H1 (cell line): ENCODE measurements at regions not wholly inside any gene's neighbourhood (a gene's known extent, or its start where the extent isn't known, plus 50 kb on each side); places are given as distances from the start of the nearest gene placed in this dataset.

ENCODE experiments used
- CTCF ChIA-PET: fragments of 300-600 bp; sonication (Branson Sonifier 250); formaldehyde crosslinking; loops from one replicate; lab custom pipeline; 2021; ENCODE audit not compliant: partially characterized antibody; lab: Charles Lee
- POLR2A ChIA-PET: fragments of 300-600 bp; sonication (Branson Sonifier 250); formaldehyde crosslinking; loops from one replicate; lab custom pipeline; 2021; ENCODE audit warnings: inconsistent platforms; ENCODE audit not compliant: partially characterized antibody; lab: Charles Lee
- DNase-seq, 2 experiments: peaks; one replicate each; pipeline versions ENCODE4 v3.0.0 to v3.0.0-alpha.2; 2010 to 2022; ENCODE audit warnings: low spot score in 2 of 2, low read depth in 1 of 2, mixed read lengths in 1 of 2
- FAIRE-seq: peaks from 2 replicates; lab custom pipeline; 2011; peaks lifted over from hg19 to GRCh38; lab: Jason Lieb, UNC
- H2AFZ ChIP-seq: 2 replicates; pipeline ENCODE4 v1.8.1; 2012; ENCODE audit warnings: low read length, inconsistent platforms
- H2AK5ac ChIP-seq: 2 replicates; pipeline ENCODE4 v1.6.1; 2013; ENCODE audit warnings: low read depth, low read length
- H2BK120ac ChIP-seq: replicated peaks from 2 replicates; pipeline ENCODE3; 2013; ENCODE audit warnings: low read depth, low read length, inconsistent platforms
- H2BK12ac ChIP-seq: 2 replicates; pipeline ENCODE4 v1.6.1; 2013; ENCODE audit warnings: low read depth, low read length
- H2BK15ac ChIP-seq: 2 replicates; pipeline ENCODE4 v1.6.1; 2013; ENCODE audit warnings: low read length
- H2BK20ac ChIP-seq: 2 replicates; pipeline ENCODE4 v1.6.1; 2013; ENCODE audit warnings: low read length
- H2BK5ac ChIP-seq: 2 replicates; pipeline ENCODE4 v1.6.1; 2013; ENCODE audit warnings: low read depth, low read length
- H3K14ac ChIP-seq: 2 replicates; pipeline ENCODE4 v1.6.1; 2013; ENCODE audit warnings: inconsistent platforms; ENCODE audit not compliant: insufficient read length
- H3K18ac ChIP-seq: 2 replicates; pipeline ENCODE4 v1.6.1; 2013; ENCODE audit warnings: low read length; ENCODE audit errors: extremely low read depth
- H3K23ac ChIP-seq: 2 replicates; pipeline ENCODE4 v1.6.1; 2013; ENCODE audit warnings: inconsistent platforms; ENCODE audit not compliant: insufficient read length
- H3K23me2 ChIP-seq: 2 replicates; pipeline ENCODE4 v1.6.1; 2013; ENCODE audit warnings: low read depth, low read length
- H3K27ac ChIP-seq: 2 replicates; pipeline ENCODE4 v1.6.1; 2011; ENCODE audit warnings: low read depth, low read length, inconsistent platforms
- H3K27me3 ChIP-seq, 4 experiments: replicated peaks in 1 of 4; 1 replicate in 1 of 4; 2 replicates in 3 of 4; pipeline versions ENCODE4 v1.6.1 to v1.8.1; 2011 to 2013; ENCODE audit warnings: low read length in 3 of 4, mild to moderate bottlenecking in 3 of 4, inconsistent platforms in 2 of 4, mixed read lengths in 2 of 4, moderate library complexity in 1 of 4; ENCODE audit not compliant: control insufficient read depth in 3 of 4, insufficient read depth in 3 of 4; ENCODE audit errors: extremely low read depth in 1 of 4
- H3K36me3 ChIP-seq, 4 experiments: 2 replicates each; pipeline versions ENCODE4 v1.6.1 to v1.8.1; 2011 to 2013; ENCODE audit warnings: mild to moderate bottlenecking in 4 of 4, low read length in 3 of 4, moderate library complexity in 2 of 4, control low read depth in 1 of 4, inconsistent platforms in 1 of 4; ENCODE audit not compliant: insufficient read depth in 4 of 4, control insufficient read depth in 2 of 4
- H3K4ac ChIP-seq: replicated peaks from 2 replicates; pipeline ENCODE3; 2013; ENCODE audit warnings: low read length, low read depth, mixed read lengths, inconsistent platforms; ENCODE audit not compliant: insufficient read length
- H3K4me1 ChIP-seq, 4 experiments: replicated peaks in 1 of 4; 1 replicate in 1 of 4; 2 replicates in 3 of 4; pipeline versions ENCODE4 v1.6.1 to v1.8.1; 2011 to 2013; ENCODE audit warnings: low read length in 3 of 4, inconsistent platforms in 2 of 4, mixed read lengths in 1 of 4; ENCODE audit not compliant: insufficient read depth in 4 of 4, control insufficient read depth in 3 of 4
- H3K4me2 ChIP-seq, 2 experiments: 2 replicates each; pipeline versions ENCODE4 v1.6.1 to v1.8.1; 2011 to 2013; ENCODE audit warnings: low read depth in 2 of 2, low read length in 2 of 2, control low read depth in 1 of 2, inconsistent platforms in 1 of 2, mild to moderate bottlenecking in 1 of 2; ENCODE audit not compliant: insufficient read depth in 1 of 2
- H3K4me3 ChIP-seq, 4 experiments: fragments of 200-600, 300-600 bp in 1 of 4; sonication (generic), shearing (Covaris generic), sonication (Bioruptor Twin) in 1 of 4; 2 replicates each; pipeline versions ENCODE4 v1.5.1 to v1.8.1; 2011 to 2016; ENCODE audit warnings: low read length in 4 of 4, low read depth in 3 of 4, control low read depth in 2 of 4, inconsistent platforms in 2 of 4, mild to moderate bottlenecking in 2 of 4, mixed read lengths in 1 of 4, moderate library complexity in 1 of 4; ENCODE audit not compliant: insufficient read depth in 2 of 4; ENCODE audit errors: extremely low read depth in 1 of 4
- H3K56ac ChIP-seq: replicated peaks from 2 replicates; pipeline ENCODE3; 2013; ENCODE audit warnings: low read depth, mild to moderate bottlenecking, mixed read lengths, low read length, inconsistent platforms; ENCODE audit not compliant: insufficient read length
- H3K79me1 ChIP-seq: 2 replicates; pipeline ENCODE4 v1.6.1; 2013; ENCODE audit warnings: low read depth, low read length, control low read depth
- H3K79me2 ChIP-seq, 2 experiments: 2 replicates each; pipeline versions ENCODE4 v1.6.1 to v1.8.1; 2012 to 2013; ENCODE audit warnings: low read length in 2 of 2, mild to moderate bottlenecking in 2 of 2, inconsistent platforms in 1 of 2; ENCODE audit not compliant: insufficient read depth in 2 of 2, control insufficient read depth in 1 of 2
- H3K9ac ChIP-seq, 4 experiments: replicated peaks in 1 of 4; 1 replicate in 1 of 4; 2 replicates in 3 of 4; pipeline versions ENCODE4 v1.6.1 to v1.8.1; 2011 to 2013; ENCODE audit warnings: low read depth in 3 of 4, low read length in 3 of 4, control low read depth in 2 of 4, mild to moderate bottlenecking in 2 of 4, moderate library complexity in 2 of 4, inconsistent platforms in 1 of 4; ENCODE audit errors: extremely low read depth in 1 of 4
- H3K9me3 ChIP-seq, 2 experiments: 2 replicates each; pipeline versions ENCODE4 v1.6.1 to v1.8.1; 2012 to 2013; ENCODE audit warnings: mild to moderate bottlenecking in 2 of 2, moderate library complexity in 2 of 2, control low read depth in 1 of 2, inconsistent platforms in 1 of 2, low read depth in 1 of 2, low read length in 1 of 2, mixed read lengths in 1 of 2; ENCODE audit not compliant: insufficient read depth in 2 of 2
- H4K20me1 ChIP-seq, 2 experiments: replicated peaks in 1 of 2; 2 replicates each; pipeline versions ENCODE3 to v1.8.1; 2011 to 2013; ENCODE audit warnings: inconsistent platforms in 2 of 2, low read length in 2 of 2, mild to moderate bottlenecking in 1 of 2; ENCODE audit not compliant: insufficient read depth in 2 of 2, control insufficient read depth in 1 of 2
- H4K5ac ChIP-seq: 2 replicates; pipeline ENCODE4 v1.6.1; 2013; ENCODE audit warnings: low read length, low read depth, mixed read lengths, inconsistent platforms; ENCODE audit not compliant: insufficient read length
- H4K8ac ChIP-seq: 2 replicates; pipeline ENCODE4 v1.8.0; 2013; ENCODE audit warnings: mild to moderate bottlenecking, moderate library complexity, low read length, inconsistent platforms; ENCODE audit not compliant: insufficient read depth; ENCODE audit errors: extremely low read depth
- H4K91ac ChIP-seq: replicated peaks from 2 replicates; pipeline ENCODE3; 2013; ENCODE audit warnings: low read length, mixed read lengths, inconsistent platforms; ENCODE audit not compliant: insufficient read length
- CHD2 ChIP-seq: IDR thresholded peaks from 2 replicates; pipeline ENCODE4 v1.6.1; 2012; ENCODE audit warnings: low read length, improper control_type of control experiment
- CTBP2 ChIP-seq: IDR thresholded peaks from 2 replicates; pipeline ENCODE4 v1.7.0; 2011; ENCODE audit warnings: borderline replicate concordance, mild to moderate bottlenecking, moderate library complexity, mixed read lengths, low read length; ENCODE audit not compliant: insufficient read depth, insufficient read length
- EZH2 ChIP-seq: fragments of 200-600 bp; sonication (generic); IDR thresholded peaks from 2 replicates; pipeline ENCODE4 v1.7.1; 2012; ENCODE audit warnings: low read depth, mild to moderate bottlenecking, moderate library complexity, low read length, inconsistent platforms; ENCODE audit not compliant: severe bottlenecking
- KDM4A ChIP-seq: IDR thresholded peaks from one replicate; pipeline ENCODE4 v1.7.1; 2012; ENCODE audit warnings: low read depth, mild to moderate bottlenecking, moderate library complexity, low read length, inconsistent platforms; ENCODE audit not compliant: severe bottlenecking
- POLR2AphosphoS5 ChIP-seq: IDR thresholded peaks from 2 replicates; pipeline ENCODE4 v1.6.1; 2011; ENCODE audit warnings: low read depth, low read length
- RFX5 ChIP-seq: IDR thresholded peaks from 2 replicates; pipeline ENCODE4 v1.6.1; 2011; ENCODE audit warnings: low read depth, low read length, improper control_type of control experiment, borderline replicate concordance
- RNF2 ChIP-seq: fragments of 200-900, 300-1000 bp; sonication (generic); IDR thresholded peaks from 2 replicates; pipeline ENCODE4 v1.7.1; 2016; ENCODE audit warnings: borderline replicate concordance, low read depth, mild to moderate bottlenecking, antibody characterized with exemption, low read length; ENCODE audit not compliant: poor library complexity, severe bottlenecking; ENCODE audit errors: missing control alignments
- SIRT6 ChIP-seq: IDR thresholded peaks from one replicate; pipeline ENCODE4 v1.7.1; 2012; ENCODE audit warnings: low read length, inconsistent platforms
- SP1 ChIP-seq: IDR thresholded peaks from 2 replicates; pipeline ENCODE4 v1.6.1; 2011; ENCODE audit warnings: low read depth, low read length
- SRF ChIP-seq: IDR thresholded peaks from 2 replicates; pipeline ENCODE4 v1.6.1; 2011; ENCODE audit warnings: mild to moderate bottlenecking, low read depth, low read length, moderate library complexity
- WGBS, 2 experiments: shearing (Covaris generic) in 1 of 2; methylation state at CpG; one replicate each; pipeline versions ENCODE4 v1.1.6 to v1.1.7; 2013 to 2015; ENCODE audit warnings: low lambda C conversion rate in 2 of 2, mixed read lengths in 2 of 2, inconsistent platforms in 1 of 2, low coverage in 1 of 2, missing lambda C conversion rate in 1 of 2; ENCODE audit not compliant: insufficient replicate concordance in 2 of 2, insufficient coverage in 1 of 2, insufficient read length in 1 of 2; ENCODE audit errors: extremely low coverage in 1 of 2, missing lambda C conversion rate in 1 of 2; 5-methylcytosine and 5-hydroxymethylcytosine counted together
- TF ChIP-seq, protein P1 (sequence below), 3 experiments: IDR thresholded peaks; 1 replicate in 2 of 3; 2 replicates in 1 of 3; pipeline versions ENCODE4 v1.5.1 to v1.6.1; 2011; ENCODE audit warnings: low read length in 3 of 3, mild to moderate bottlenecking in 3 of 3, inconsistent platforms in 2 of 3, low read depth in 1 of 3, moderate library complexity in 1 of 3; ENCODE audit not compliant: insufficient read depth in 1 of 3; ENCODE audit errors: control extremely low read depth in 1 of 3

DNA sequence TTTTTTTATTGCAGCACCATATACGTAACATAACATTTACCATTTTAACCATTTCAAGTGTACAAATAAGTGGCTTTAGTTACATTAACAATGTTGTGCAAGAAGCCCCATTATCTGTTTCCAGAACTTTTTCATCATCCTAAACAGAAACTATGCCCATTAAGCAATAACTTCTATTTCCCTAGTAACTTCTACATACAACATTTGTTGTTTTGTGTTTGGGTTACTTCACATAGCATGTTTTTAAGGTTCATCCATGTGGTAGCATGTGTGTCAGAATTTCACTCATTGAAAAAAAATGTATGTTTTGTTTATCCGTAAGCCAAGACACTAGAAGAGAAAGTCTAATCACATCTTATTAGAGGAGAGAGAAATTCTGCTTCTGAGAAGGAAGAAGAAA is 450.5 kb upstream of the PDZRN3 start:
- Histone ChIP-seq H3K23ac (no peak overlapping the region), H2BK20ac (no peak overlapping the region), H4K8ac (no peak overlapping the region), H2AFZ (no peak overlapping the region), H3K9me3 (no peaks in the 10 kb centered on the region), H3K36me3 (no peaks in the 10 kb centered on the region), H2BK12ac (no peak overlapping the region), H3K9ac (no peak overlapping the region), H3K27ac (no peak overlapping the region), H3K4me3 (no peak overlapping the region), H3K4me1 (no peaks in the 10 kb centered on the region), H3K79me1 (no peaks in the 10 kb centered on the region), H4K91ac (no peak overlapping the region), H3K27me3 (peaks cover 0 to 2% (median 0%) of the 10 kb centered on the region in 4 experiments; a peak in 1 of 7 replicates), H2AK5ac (no peak overlapping the region), H4K20me1 (no peaks in the 10 kb centered on the region), H3K18ac (no peak overlapping the region), H3K56ac (no peak overlapping the region)
- CTCF ChIA-PET, result no interaction called here
- POLR2A ChIA-PET, result no interaction called here
- WGBS, 2 experiments, result 77% methylated on average over 2 of the region's 2 CpGs; no CpG with 5 or more reads in 1 of the 2 experiments
- no peak for TF ChIP-seq RFX5
- no peak for TF ChIP-seq CTBP2
- no peak for TF ChIP-seq SRF
- TF ChIP-seq SIRT6, result no peak
- TF ChIP-seq POLR2AphosphoS5, result no peak
- TF ChIP-seq KDM4A, result no peak
- no peak for TF ChIP-seq SP1
- TF ChIP-seq, protein P1, sequence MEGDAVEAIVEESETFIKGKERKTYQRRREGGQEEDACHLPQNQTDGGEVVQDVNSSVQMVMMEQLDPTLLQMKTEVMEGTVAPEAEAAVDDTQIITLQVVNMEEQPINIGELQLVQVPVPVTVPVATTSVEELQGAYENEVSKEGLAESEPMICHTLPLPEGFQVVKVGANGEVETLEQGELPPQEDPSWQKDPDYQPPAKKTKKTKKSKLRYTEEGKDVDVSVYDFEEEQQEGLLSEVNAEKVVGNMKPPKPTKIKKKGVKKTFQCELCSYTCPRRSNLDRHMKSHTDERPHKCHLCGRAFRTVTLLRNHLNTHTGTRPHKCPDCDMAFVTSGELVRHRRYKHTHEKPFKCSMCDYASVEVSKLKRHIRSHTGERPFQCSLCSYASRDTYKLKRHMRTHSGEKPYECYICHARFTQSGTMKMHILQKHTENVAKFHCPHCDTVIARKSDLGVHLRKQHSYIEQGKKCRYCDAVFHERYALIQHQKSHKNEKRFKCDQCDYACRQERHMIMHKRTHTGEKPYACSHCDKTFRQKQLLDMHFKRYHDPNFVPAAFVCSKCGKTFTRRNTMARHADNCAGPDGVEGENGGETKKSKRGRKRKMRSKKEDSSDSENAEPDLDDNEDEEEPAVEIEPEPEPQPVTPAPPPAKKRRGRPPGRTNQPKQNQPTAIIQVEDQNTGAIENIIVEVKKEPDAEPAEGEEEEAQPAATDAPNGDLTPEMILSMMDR (IDR thresholded peaks at IDR 0.05; ENCODE audit: control extremely low read depth in 1 of 3, insufficient read depth in 1 of 3, low read depth in 1 of 3, low read length in 3 of 3), result no peak
- TF ChIP-seq RNF2, result no peak
- TF ChIP-seq EZH2, result no peak
- TF ChIP-seq CHD2, result no peak
- TF ChIP-seq, all 59 proteins: peak for 0
- Histone ChIP-seq H3K79me2 (no peaks in the 10 kb centered on the region), H3K23me2 (no peaks in the 10 kb centered on the region; the same call in 1 of the 2 replicates), H2BK5ac (no peak overlapping the region), H3K14ac (no peak overlapping the region), H4K5ac (no peak overlapping the region), H3K4me2 (no peak overlapping the region), H3K4ac (no peak overlapping the region), H2BK15ac (no peak overlapping the region), H2BK120ac (no peak overlapping the region)
- DNase-seq, result no peak
- no peak for FAIRE-seq
